Panc1 (cell line): ENCODE measurements at regions not wholly inside any gene's neighbourhood (a gene's known extent, or its start where the extent isn't known, plus 50 kb on each side); places are given as distances from the start of the nearest gene placed in this dataset.

Source experiments
- CTCF ChIP-seq: fragments of 450-650 bp; IDR thresholded peaks from 2 replicates; pipeline ENCODE4 v1.5.1; 2017; ENCODE audit warnings: mild to moderate bottlenecking
- POLR2AphosphoS5 ChIP-seq: IDR thresholded peaks from 2 replicates; pipeline ENCODE4 v1.6.1; 2012; ENCODE audit warnings: mild to moderate bottlenecking, low read depth, low read length, moderate library complexity
- SIN3A ChIP-seq: IDR thresholded peaks from 2 replicates; pipeline ENCODE4 v1.6.1; 2012; ENCODE audit warnings: low read depth, mild to moderate bottlenecking, low read length, moderate library complexity, borderline replicate concordance; ENCODE audit not compliant: insufficient read depth
- TCF7L2 ChIP-seq: IDR thresholded peaks from 2 replicates; pipeline ENCODE4 v1.6.1; 2011; ENCODE audit warnings: mild to moderate bottlenecking, low read depth, low read length, inconsistent platforms

GRCh38 chr6:68087399-68088133 lies 547.5 kb upstream of the ADGRB3 start:
- TF ChIP-seq CTCF (no peak), SIN3A (no peak), POLR2AphosphoS5 (no peak), TCF7L2 (no peak)
